Dermis microvascular lymphatic vessel endothelial cell (primary cell): ENCODE measurements at regions not wholly inside any gene's neighbourhood (a gene's known extent, or its start where the extent isn't known, plus 50 kb on each side); places are given as distances from the start of the nearest gene placed in this dataset.
"Not testable (repeated sequence)": the region's sequence is repeated elsewhere in the genome, so short reads cannot be mapped to it uniquely, and the experiment has no call there.

Source experiments
- DNase-seq, 2 donors: peaks; one replicate each; pipeline versions ENCODE4 v3.0.0 to v3.0.0-alpha.2; 2010; ENCODE audit warnings: low read depth in 2 of 2

GRCh38 chr3:27661797-27662196 is 60.3 kb downstream of the EOMES start:
- no peak for DNase-seq

GRCh38 chr3:27659279-27660021 is 62.7 kb downstream of the EOMES start:
- peak; percentile 45 to 65 for DNase-seq

- DNase-seq: no peak
These were observed 63.4 kb downstream of the EOMES start for GRCh38 chr3:27658741-27659140.

- no peak for DNase-seq
These were observed 64.3 kb downstream of the EOMES start for GRCh38 chr3:27657871-27658270.

GRCh38 chr3:27657404-27657803 is 64.7 kb downstream of the EOMES start:
- peak in 1 of 2 donors; percentile 52 for DNase-seq

- no peak for DNase-seq
These were observed 65.3 kb downstream of the EOMES start for GRCh38 chr3:27656790-27657189.

- no peak for DNase-seq
These were observed 66.6 kb downstream of the EOMES start for GRCh38 chr3:27655547-27655946.

GRCh38 chr3:27653803-27654558 is 68.1 kb downstream of the EOMES start:
- no peak for DNase-seq

GRCh38 chr3:27649277-27649676 is 72.8 kb downstream of the EOMES start:
- DNase-seq: peak in 1 of 2 donors; percentile 10

- no peak for DNase-seq
These were observed 75.2 kb downstream of the EOMES start for GRCh38 chr3:27646896-27647295.

GRCh38 chr3:27644941-27645340 is 77.2 kb downstream of the EOMES start:
- no peak for DNase-seq

- no peak for DNase-seq
These were observed 78.8 kb downstream of the EOMES start for GRCh38 chr3:27643355-27643754.

GRCh38 chr3:27642796-27643195 is 79.3 kb downstream of the EOMES start:
- DNase-seq: no peak

GRCh38 chr3:27641888-27642601 is 80.1 kb downstream of the EOMES start:
- DNase-seq: no peak

GRCh38 chr3:27641271-27641800 is 80.8 kb downstream of the EOMES start:
- DNase-seq: no peak

- no peak for DNase-seq
These were observed 82.9 kb downstream of the EOMES start for GRCh38 chr3:27639271-27639670.

GRCh38 chr3:27638594-27638993 is 83.5 kb downstream of the EOMES start:
- no peak for DNase-seq

GRCh38 chr3:27637346-27637995 is 84.7 kb downstream of the EOMES start:
- DNase-seq: no peak

- not testable (repeated sequence) for DNase-seq
These were observed 87.1 kb downstream of the EOMES start for GRCh38 chr3:27635006-27635405.

GRCh38 chr3:27633224-27633545 is 88.9 kb downstream of the EOMES start:
- no peak for DNase-seq

- DNase-seq: peak in 1 of 2 donors; percentile 70
These were observed 89.5 kb downstream of the EOMES start for GRCh38 chr3:27632431-27633223.
